ENCODE measurements at regions not wholly inside any gene's neighbourhood (a gene's known extent, or its start where the extent isn't known, plus 50 kb on each side); places are given as distances from the start of the nearest gene placed in this dataset.

GRCh38 chr18:56538746-56539145 is 99.6 kb downstream of the TXNL1 start:
- TF ChIP-seq BCL11A (tag by site-specific recombination; IDR thresholded peaks at IDR 0.05; ENCODE audit: low read depth) (no peak), ZNF112 (tag by site-specific recombination; IDR thresholded peaks at IDR 0.05) (no peak), ZNF792 (tag by site-specific recombination; IDR thresholded peaks at IDR 0.05) (no peak), ZNF777 (tag by site-specific recombination; IDR thresholded peaks at IDR 0.05; ENCODE audit: borderline replicate concordance) (no peak), ZNF701 (tag by site-specific recombination; IDR thresholded peaks at IDR 0.05) (no peak), CTCF (tag by site-specific recombination; IDR thresholded peaks at IDR 0.05) (no peak), GFI1B (tag by site-specific recombination; IDR thresholded peaks at IDR 0.05) (no peak), ZNF138 (tag by site-specific recombination; IDR thresholded peaks at IDR 0.05; ENCODE audit: borderline replicate concordance) (no peak), ZNF280D (tag by site-specific recombination; IDR thresholded peaks at IDR 0.05) (no peak), ZNF549 (tag by site-specific recombination; IDR thresholded peaks at IDR 0.05) (no peak), ZNF670 (tag by site-specific recombination; IDR thresholded peaks at IDR 0.05; ENCODE audit: low read depth) (no peak), SP2 (tag by site-specific recombination; IDR thresholded peaks at IDR 0.05) (no peak), SETDB1 (IDR thresholded peaks at IDR 0.05; ENCODE audit: insufficient read length, low read length) (no peak)
